GM21390 (cell line): ENCODE measurements at regions not wholly inside any gene's neighbourhood (a gene's known extent, or its start where the extent isn't known, plus 50 kb on each side); places are given as distances from the start of the nearest gene placed in this dataset.

ENCODE experiments used
- ATAC-seq: cut with Tn5 transposase; IDR thresholded peaks from one replicate; pipeline ENCODE4 v1.9.1; 2021; ENCODE audit not compliant: unreplicated experiment

- ATAC-seq, result no peak
Measured at GRCh38 chr12:91868054-91868453, 277.6 kb downstream of the BTG1 start.

- no peak for ATAC-seq
Measured at GRCh38 chr12:91866566-91866965, 279.1 kb downstream of the BTG1 start.

DNA sequence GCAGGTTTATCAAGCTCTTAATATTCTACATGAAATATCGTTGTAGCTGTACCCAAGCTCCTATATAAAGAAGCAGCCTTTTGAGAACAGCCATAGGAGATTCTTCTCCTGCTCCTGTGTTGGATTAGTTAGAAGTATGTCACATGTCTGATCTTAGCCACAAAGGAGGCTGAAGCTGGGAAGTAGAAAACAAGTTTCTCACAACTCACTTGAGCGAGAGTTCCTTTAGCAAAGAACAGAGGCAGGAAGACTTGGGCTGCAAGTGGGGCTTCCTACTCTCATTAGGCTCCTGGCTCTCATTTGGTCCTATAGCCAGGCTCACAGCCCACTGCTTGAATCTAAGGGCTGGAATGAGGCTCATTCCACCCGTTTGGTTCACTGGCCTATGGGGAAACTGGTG, 281.9 kb downstream of the BTG1 start:
- no peak for ATAC-seq

DNA sequence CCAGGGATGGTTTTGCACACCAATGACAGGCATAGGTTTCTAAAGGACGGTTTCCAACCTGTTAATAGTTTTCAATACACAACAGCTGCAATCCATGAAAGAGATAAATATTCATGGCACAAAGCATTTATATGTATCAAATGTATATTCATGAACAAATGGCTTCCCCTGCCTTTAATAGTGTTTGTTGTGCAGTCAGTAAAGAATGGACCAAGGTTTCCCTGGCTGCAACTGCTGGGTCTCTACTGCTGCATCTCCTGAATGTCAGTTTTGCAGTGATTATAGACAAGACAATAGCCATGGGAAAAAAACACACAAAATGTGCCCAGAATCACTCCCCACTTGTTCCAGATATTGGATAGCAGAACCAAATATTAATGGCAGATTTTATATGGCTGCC, 284.1 kb downstream of the BTG1 start:
- no peak for ATAC-seq

DNA sequence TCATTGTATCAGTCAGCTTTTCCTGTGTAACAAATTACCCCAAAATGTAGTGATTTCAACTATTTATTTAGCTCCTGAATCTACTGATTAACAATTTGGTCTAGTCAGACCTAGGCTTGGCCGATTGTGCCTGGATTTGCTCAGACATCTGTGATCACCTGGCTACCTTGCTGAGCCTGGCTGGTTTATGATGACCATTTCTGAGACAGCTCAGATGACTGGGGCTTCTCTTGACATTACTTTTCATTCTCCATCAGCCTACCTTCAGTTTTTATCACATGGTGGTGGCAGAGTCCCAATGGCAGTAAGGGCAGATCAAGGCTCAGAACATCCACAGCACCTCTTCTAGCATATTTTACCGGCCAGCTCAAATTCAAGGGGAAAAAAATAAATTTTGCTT, 286.3 kb downstream of the BTG1 start:
- no peak for ATAC-seq

GRCh38 chr12:91857813-91858542, 287.7 kb downstream of the BTG1 start:
- ATAC-seq, result no peak

DNA sequence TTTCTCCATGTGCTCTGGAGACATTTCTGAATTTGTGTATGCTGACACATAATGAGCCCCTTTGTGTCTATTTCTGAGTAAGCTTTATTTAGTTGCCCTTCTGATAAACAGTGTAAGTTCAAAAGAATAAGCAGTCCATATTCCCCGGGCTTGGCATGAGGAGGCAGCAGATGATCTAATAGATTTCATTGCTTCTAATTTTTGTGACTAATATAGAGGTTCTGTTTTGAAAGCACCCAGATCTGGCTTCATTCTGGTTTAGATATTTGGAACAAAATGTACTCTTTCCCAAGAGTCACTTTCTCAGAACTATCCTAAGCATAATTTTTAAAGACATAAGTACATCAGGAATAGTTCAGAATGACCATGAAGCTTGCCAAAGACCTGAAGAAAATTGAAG, 290.9 kb downstream of the BTG1 start:
- no peak for ATAC-seq

DNA sequence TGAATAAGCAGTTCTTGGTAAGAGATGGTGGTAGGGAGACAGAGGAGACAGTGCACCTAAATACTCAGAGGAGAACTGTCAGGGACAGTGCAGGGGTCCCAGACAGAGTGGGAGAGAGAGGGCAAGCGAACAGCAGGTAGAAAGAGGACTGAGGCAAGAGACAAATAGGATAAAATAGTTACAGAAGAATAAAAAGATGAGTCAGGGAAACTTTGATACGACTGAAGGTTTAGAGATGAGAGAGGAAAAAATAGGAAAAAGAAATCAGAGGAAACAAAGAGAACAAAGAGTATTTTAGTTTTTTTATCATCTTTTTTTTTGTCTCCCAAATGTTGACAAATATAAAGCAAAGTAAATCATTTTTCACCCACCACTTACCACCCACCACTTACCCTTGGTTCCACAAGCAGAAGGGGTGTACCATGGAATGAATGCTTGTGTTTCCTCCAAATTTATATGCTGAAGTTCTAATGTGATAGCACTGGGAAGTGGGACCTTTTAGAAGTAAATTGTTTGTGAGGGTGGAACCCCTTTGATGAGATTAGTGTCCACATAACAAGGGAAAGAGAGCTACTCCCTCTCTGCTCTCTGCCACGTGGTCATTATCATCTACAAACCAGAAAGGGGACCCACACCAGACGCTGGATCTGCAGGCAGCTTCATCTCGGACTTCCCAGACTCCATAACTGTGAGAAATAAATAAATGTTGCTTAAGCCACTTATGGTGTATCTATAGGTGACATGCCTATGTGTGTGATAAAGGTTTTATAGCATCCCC, 292.1 kb downstream of the BTG1 start:
- ATAC-seq, result no peak

DNA sequence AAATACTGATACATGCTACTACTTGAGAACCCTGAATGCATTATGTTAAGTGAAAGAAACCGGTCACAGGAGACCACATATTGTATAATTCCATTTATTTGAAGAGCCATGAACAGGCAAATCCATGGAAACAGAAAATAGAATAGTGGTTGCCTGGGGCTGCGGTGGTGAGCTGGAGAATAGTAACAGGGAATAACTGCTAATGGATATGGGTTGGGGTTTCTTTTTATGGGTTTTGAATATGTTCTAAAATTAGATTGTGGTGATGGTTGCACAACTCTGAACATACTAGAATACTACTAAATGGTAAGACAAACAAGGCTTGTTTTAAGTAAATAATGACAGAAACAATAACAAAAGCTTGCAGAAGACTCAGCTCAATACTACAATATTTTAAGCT, 293.0 kb downstream of the BTG1 start:
- ATAC-seq, result no peak

- ATAC-seq, result no peak
Measured at GRCh38 chr12:91851741-91852477, 293.7 kb downstream of the BTG1 start.

- ATAC-seq, result no peak
Measured at GRCh38 chr12:91846466-91847055, 299.1 kb downstream of the BTG1 start.

DNA sequence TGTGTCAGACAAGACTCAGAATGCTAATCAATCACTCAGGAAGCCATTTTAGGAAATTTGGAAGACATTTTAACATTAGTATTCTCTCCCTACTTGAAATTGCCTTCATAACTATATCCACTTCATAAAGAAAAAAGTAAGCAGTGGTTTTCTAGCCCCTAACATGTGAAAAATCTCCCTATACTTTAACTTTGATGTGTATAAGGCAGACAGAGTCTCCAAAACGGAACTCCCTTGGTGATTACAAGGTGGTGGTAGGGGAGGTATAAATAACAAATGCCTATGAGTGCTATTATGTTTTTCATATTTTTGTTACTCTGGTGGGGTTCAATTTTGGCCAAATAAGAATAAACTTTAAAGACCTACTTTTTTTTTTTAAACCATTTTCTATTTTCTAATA, 300.3 kb downstream of the BTG1 start:
- ATAC-seq, result no peak

- ATAC-seq, result no peak
Measured at GRCh38 chr12:91841822-91842221, 303.8 kb downstream of the BTG1 start.

DNA sequence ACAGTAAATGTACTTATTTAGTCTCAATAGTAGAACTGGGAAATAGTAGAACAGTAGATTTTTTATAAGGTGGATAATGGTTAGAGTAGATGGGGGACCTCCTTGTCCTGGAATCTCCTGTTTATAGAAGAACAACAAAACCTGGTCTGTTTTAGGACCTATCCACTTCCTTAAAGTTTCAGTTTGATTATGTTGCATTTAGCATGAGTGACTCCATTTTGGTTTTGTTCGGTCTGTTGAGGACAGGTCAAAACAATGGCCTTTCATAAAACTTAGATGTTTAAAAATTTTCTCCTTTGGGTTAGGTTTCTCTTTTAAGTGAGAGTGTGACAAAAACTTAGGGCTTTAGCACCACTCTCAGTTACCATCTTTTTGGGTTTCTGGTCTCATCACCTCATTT, 308.9 kb downstream of the BTG1 start:
- ATAC-seq, result no peak

DNA sequence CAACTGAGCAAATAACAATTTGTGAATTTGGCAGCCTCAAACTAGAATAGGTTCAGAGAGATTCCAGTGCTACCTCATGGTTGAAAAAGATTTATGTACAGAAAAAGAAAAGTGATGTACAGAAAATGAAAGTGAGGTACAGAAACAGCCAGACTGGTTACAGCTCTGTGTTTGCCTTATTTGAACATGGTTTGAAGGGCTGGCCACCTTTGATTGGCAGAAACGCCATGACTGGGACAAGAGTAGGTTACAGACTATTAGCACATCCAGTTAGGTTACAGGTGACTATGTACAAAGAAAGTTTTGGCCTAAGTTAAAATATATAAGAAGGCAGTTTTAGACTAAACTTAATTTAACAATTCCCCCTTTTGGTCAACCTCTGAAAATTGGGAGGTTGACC, 309.4 kb downstream of the BTG1 start:
- ATAC-seq, result no peak

- no peak for ATAC-seq
Measured at GRCh38 chr12:91835693-91836092, 310.0 kb downstream of the BTG1 start.

DNA sequence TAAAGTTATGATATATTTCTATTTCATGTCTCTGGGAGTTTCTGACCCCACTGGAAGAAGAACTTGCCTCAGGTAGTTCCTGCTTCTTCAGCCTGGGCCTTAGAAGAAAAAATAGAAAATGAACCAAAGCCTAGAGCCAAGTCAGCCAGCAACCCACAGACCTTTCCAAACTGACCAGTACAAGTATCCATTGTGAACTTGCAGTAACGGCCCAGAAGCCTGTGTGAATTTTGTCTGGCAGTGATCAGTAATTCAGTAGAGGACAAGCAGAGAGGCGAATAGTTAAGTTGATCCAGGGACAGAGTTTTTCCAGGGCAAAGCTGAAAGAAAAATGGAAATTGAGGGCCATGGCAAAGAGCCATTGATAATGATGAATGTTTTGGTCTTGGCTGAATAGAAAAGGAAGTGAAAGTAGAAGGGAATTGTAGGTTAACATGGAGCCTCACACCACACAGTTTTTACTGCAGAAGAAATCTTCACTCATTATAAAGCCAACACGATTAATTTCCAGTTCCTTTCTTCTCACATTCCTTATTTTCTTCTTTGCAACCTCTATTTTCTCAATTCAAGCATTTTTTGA, 311.8 kb downstream of the BTG1 start:
- ATAC-seq, result no peak

GRCh38 chr12:91825999-91826398, 319.6 kb downstream of the BTG1 start:
- no peak for ATAC-seq

- ATAC-seq, result no peak
Measured at GRCh38 chr12:91824991-91825390, 320.7 kb downstream of the BTG1 start.

GRCh38 chr12:91819132-91819447, 326.6 kb downstream of the BTG1 start:
- ATAC-seq, result no peak
